Stomach (tissue), 8 donors: ENCODE measurements at regions not wholly inside any gene's neighbourhood (a gene's known extent, or its start where the extent isn't known, plus 50 kb on each side); places are given as distances from the start of the nearest gene placed in this dataset.

Experiments used
- DNase-seq, 2 donors: peaks; one replicate each; pipeline versions ENCODE4 v3.0.0 to v3.0.0-alpha.2; 2013 to 2019
- H3K27ac ChIP-seq, 5 donors: fragments of 200-600 bp in 4 of 5; sonication (generic) in 4 of 5; one replicate each; pipeline ENCODE4 v1.5.1; 2013 to 2019; ENCODE audit warnings: mild to moderate bottlenecking in 1 of 5, moderate library complexity in 1 of 5
- H3K27me3 ChIP-seq, 3 donors: fragments of 200-600 bp; sonication (generic); one replicate each; pipeline ENCODE4 v1.5.1; 2017 to 2019; ENCODE audit warnings: mixed run types in 1 of 3
- H3K36me3 ChIP-seq, 4 donors: fragments of 200-600 bp; sonication (generic); 1 replicate in 3 of 4; 2 replicates in 1 of 4; pipeline ENCODE4 v1.5.1; 2016 to 2019
- H3K4me1 ChIP-seq, 4 donors: fragments of 200-600 bp; sonication (generic); one replicate each; pipeline ENCODE4 v1.5.1; 2016 to 2019
- H3K4me3 ChIP-seq, 4 donors: fragments of 200-600 bp; sonication (generic) in 3 of 4; one replicate each; pipeline ENCODE4 v1.5.1; 2016 to 2019; ENCODE audit warnings: mild to moderate bottlenecking in 1 of 4
- H3K9me3 ChIP-seq, 4 donors: fragments of 200-600 bp; sonication (generic); one replicate each; pipeline ENCODE4 v1.5.1; 2016 to 2019
- EP300 ChIP-seq: sonication (generic); formaldehyde crosslinking; IDR thresholded peaks from one replicate; pipeline ENCODE4 v1.6.1; 2017; ENCODE audit warnings: antibody characterized with exemption
- POLR2A ChIP-seq, 4 donors: fragments of 450-650 bp; IDR thresholded peaks; one replicate each; pipeline ENCODE4 v1.6.1; 2016; ENCODE audit warnings: antibody characterized with exemption in 4 of 4, control low read depth in 2 of 4, mild to moderate bottlenecking in 1 of 4, moderate library complexity in 1 of 4
- POLR2AphosphoS5 ChIP-seq, 3 donors: sonication (generic); formaldehyde crosslinking; IDR thresholded peaks; one replicate each; pipeline ENCODE4 v1.6.1; 2016; ENCODE audit warnings: antibody characterized with exemption in 3 of 3
- WGBS, 5 donors: extraction: QIAGEN DNeasy Blood & Tissue Kit in 3 of 5; methylation state at CpG; one replicate each; pipeline versions ENCODE4 v1.1.5 to v1.1.7; 2013 to 2018; 5-methylcytosine and 5-hydroxymethylcytosine counted together
- intact Hi-C: fragments of 100-400 bp; cut with DNase I; formaldehyde crosslinking; loops from one replicate; pipeline ENCODE4 v1.15.1; 2023; ENCODE audit warnings: low total_unique reads
- TF ChIP-seq, protein P1 (sequence below), 7 experiments: fragments of 450-650 bp in 4 of 7; fragments of 200-600 bp in 3 of 7; sonication (generic) in 3 of 7; IDR thresholded peaks; one replicate each; pipeline ENCODE4 v1.5.1; 2016 to 2019; ENCODE audit warnings: antibody characterized with exemption in 7 of 7, control low read depth in 2 of 7, mild to moderate bottlenecking in 1 of 7
- donor health status: healthy with polysubstance abuse.
- donor health status: Bipolar disorder and iron deficiency.
- donor health status: healthy.

GRCh38 chr21:25501996-25502665, 105.2 kb downstream of the MRPL39 start:
- Histone ChIP-seq H3K36me3 (no peaks in the 10 kb centered on the region), H3K27me3 (no peaks in the 10 kb centered on the region), H3K4me1 (no peaks in the 10 kb centered on the region), H3K4me3 (no peak overlapping the region), H3K27ac (no peak overlapping the region), H3K9me3 (no peaks in the 10 kb centered on the region)
- WGBS, 5 donors = 31 to 44% (median 33%) methylated on average over 1 of the region's 1 CpG
- no peak for TF ChIP-seq EP300
- TF ChIP-seq POLR2A (IDR thresholded peaks at IDR 0.05) = no peak
- peak in 1 of 2 donors; percentile 11 for DNase-seq
- intact Hi-C loops = no loop called here

DNA sequence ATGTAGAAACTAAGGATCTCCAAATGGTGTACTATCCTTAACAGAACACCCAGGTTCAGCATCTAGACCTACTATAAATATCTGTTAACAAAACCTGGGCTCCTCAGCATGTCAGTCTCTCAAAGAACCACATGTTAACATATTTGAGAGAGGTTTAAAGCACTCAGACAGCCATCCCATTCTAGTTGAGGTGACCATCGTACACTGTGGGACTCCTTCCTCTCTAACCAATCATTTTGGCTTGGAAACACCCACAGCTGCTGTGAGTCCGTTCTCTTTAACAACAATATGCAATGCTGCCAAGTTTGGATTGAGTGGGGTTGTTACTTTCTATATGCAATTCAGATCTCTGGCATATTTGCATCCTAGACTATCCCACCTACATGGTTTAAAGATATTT, 105.8 kb downstream of the MRPL39 start:
- TF ChIP-seq POLR2A (IDR thresholded peaks at IDR 0.05) (no peak), EP300 (no peak), POLR2AphosphoS5 (IDR thresholded peaks at IDR 0.05) (no peak)
- TF ChIP-seq, protein P1, sequence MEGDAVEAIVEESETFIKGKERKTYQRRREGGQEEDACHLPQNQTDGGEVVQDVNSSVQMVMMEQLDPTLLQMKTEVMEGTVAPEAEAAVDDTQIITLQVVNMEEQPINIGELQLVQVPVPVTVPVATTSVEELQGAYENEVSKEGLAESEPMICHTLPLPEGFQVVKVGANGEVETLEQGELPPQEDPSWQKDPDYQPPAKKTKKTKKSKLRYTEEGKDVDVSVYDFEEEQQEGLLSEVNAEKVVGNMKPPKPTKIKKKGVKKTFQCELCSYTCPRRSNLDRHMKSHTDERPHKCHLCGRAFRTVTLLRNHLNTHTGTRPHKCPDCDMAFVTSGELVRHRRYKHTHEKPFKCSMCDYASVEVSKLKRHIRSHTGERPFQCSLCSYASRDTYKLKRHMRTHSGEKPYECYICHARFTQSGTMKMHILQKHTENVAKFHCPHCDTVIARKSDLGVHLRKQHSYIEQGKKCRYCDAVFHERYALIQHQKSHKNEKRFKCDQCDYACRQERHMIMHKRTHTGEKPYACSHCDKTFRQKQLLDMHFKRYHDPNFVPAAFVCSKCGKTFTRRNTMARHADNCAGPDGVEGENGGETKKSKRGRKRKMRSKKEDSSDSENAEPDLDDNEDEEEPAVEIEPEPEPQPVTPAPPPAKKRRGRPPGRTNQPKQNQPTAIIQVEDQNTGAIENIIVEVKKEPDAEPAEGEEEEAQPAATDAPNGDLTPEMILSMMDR (IDR thresholded peaks at IDR 0.05) = no peak
- WGBS, 5 donors = 59 to 73% (median 64%) methylated on average over 2 of the region's 2 CpGs
- intact Hi-C loops = no loop called here
- no peaks in the 10 kb centered on the region for H3K36me3 ChIP-seq
- H3K27ac ChIP-seq = no peak overlapping the region
- H3K9me3 ChIP-seq = no peaks in the 10 kb centered on the region
- no peaks in the 10 kb centered on the region for H3K4me1 ChIP-seq
- no peak overlapping the region for H3K4me3 ChIP-seq
- no peak for DNase-seq
- no peaks in the 10 kb centered on the region for H3K27me3 ChIP-seq

DNA sequence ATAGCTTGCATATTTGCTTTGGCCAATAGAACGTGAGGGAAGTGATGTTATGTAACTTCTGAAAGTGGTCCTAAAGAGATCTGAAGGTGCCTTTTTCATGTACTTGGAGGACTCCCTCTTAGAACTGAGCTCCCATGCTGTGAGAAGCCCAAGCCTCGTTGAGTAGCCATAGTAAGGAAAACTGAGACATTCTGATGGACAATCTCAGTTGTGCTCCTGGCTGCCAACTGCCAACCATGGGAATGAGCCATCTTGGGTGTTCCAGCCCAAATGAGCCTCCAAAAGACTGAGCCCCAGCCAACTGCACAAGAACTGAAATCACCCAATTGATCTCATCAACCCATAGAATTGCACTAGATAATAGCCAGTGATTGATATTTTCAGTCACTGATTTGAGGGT, 106.7 kb downstream of the MRPL39 start:
- Histone ChIP-seq H3K9me3 (no peaks in the 10 kb centered on the region), H3K36me3 (no peaks in the 10 kb centered on the region), H3K4me1 (no peaks in the 10 kb centered on the region), H3K27ac (no peak overlapping the region), H3K27me3 (no peaks in the 10 kb centered on the region), H3K4me3 (no peak overlapping the region)
- WGBS, 5 donors = 52 to 76% (median 61%) methylated on average over 2 of the region's 2 CpGs
- intact Hi-C loops = no loop called here
- DNase-seq = no peak
- TF ChIP-seq POLR2AphosphoS5 (IDR thresholded peaks at IDR 0.05) (no peak), EP300 (no peak), POLR2A (IDR thresholded peaks at IDR 0.05) (no peak)
- TF ChIP-seq, protein P1 (IDR thresholded peaks at IDR 0.05) = no peak

- Histone ChIP-seq H3K9me3 (no peaks in the 10 kb centered on the region), H3K4me3 (no peak overlapping the region), H3K36me3 (no peaks in the 10 kb centered on the region), H3K27me3 (no peaks in the 10 kb centered on the region), H3K27ac (no peak overlapping the region), H3K4me1 (no peaks in the 10 kb centered on the region)
- intact Hi-C loops = no loop called here
- TF ChIP-seq EP300 (no peak), POLR2A (IDR thresholded peaks at IDR 0.05) (no peak)
- DNase-seq = no peak
- WGBS, 5 donors = 66 to 92% (median 82%) methylated on average over 2 of the region's 2 CpGs
Observed at GRCh38 chr21:25496825-25497482, 110.3 kb downstream of the MRPL39 start.

DNA sequence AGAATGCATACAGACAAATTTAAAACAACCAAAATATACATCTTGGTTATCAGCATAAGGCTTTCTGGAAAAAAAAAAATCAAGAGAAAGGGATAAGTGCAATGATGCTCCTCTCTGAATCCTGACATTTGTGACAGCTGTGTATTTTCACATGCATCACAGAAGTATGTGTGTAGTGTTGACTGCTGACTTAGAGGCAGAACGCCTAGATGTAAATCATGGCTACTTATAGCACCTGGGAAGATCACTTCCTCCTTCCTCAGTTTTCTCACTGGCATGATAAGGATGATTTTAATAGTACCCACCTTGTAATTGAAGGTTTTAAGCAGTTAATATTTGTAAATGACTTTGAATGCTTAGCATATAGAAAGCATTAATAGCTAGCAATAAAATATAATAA, 112.5 kb downstream of the MRPL39 start:
- H3K4me1 ChIP-seq = no peaks in the 10 kb centered on the region
- no peaks in the 10 kb centered on the region for H3K36me3 ChIP-seq
- no peaks in the 10 kb centered on the region for H3K9me3 ChIP-seq
- intact Hi-C loops = no loop called here
- H3K27me3 ChIP-seq = no peaks in the 10 kb centered on the region
- no peak overlapping the region for H3K4me3 ChIP-seq
- H3K27ac ChIP-seq = no peak overlapping the region
- 52 to 81% (median 70%) methylated on average over 1 of the region's 1 CpG for WGBS, 5 donors
- TF ChIP-seq EP300 (no peak), POLR2A (IDR thresholded peaks at IDR 0.05) (no peak), POLR2AphosphoS5 (IDR thresholded peaks at IDR 0.05) (no peak)
- TF ChIP-seq, protein P1 (IDR thresholded peaks at IDR 0.05) = no peak
- DNase-seq = no peak
